ENCODE measurements at regions not wholly inside any gene's neighbourhood (a gene's known extent, or its start where the extent isn't known, plus 50 kb on each side); places are given as distances from the start of the nearest gene placed in this dataset.

GRCh38 chr9:111222757-111223156, 107.3 kb downstream of the OR2K2 start:
- Histone ChIP-seq H3K79me2 (ENCODE audit: low read length) (no peaks in the 10 kb centered on the region), H3K4me1 (ENCODE audit: low read length) (no peaks in the 10 kb centered on the region), H3K27ac (ENCODE audit: low read length) (no peak overlapping the region), H2AFZ (ENCODE audit: low read depth, low read length) (no peak overlapping the region), H3K36me3 (replicated peaks; ENCODE audit: low read depth, low read length) (no peaks in the 10 kb centered on the region), H3K9me3 (ENCODE audit: insufficient read depth, low read length) (no peaks in the 10 kb centered on the region), H3K4me2 (ENCODE audit: low read length) (no peak overlapping the region), H4K20me1 (ENCODE audit: insufficient read depth, low read length) (no peaks in the 10 kb centered on the region), H3K9ac (ENCODE audit: low read length) (no peak overlapping the region), H3K4me3 (ENCODE audit: low read length) (no peak overlapping the region), H3K27me3 (ENCODE audit: low read depth, low read length) (no peaks in the 10 kb centered on the region)
- no peak for TF ChIP-seq EZH2phosphoT487 (IDR thresholded peaks at IDR 0.05; ENCODE audit: low read depth)
- no peak for TF ChIP-seq CTCF (IDR thresholded peaks at IDR 0.05; ENCODE audit: low read depth, low read length)

- Histone ChIP-seq H3K36me3 (replicated peaks; ENCODE audit: low read depth, low read length) (no peaks in the 10 kb centered on the region), H3K27ac (ENCODE audit: low read length) (no peak overlapping the region), H3K4me3 (ENCODE audit: low read length) (no peak overlapping the region), H3K4me2 (ENCODE audit: low read length) (no peak overlapping the region), H3K9ac (ENCODE audit: low read length) (no peak overlapping the region), H4K20me1 (ENCODE audit: insufficient read depth, low read length) (no peaks in the 10 kb centered on the region), H2AFZ (ENCODE audit: low read depth, low read length) (no peak overlapping the region), H3K79me2 (ENCODE audit: low read length) (no peaks in the 10 kb centered on the region), H3K9me3 (ENCODE audit: insufficient read depth, low read length) (no peaks in the 10 kb centered on the region), H3K4me1 (ENCODE audit: low read length) (no peaks in the 10 kb centered on the region), H3K27me3 (ENCODE audit: low read depth, low read length) (no peaks in the 10 kb centered on the region)
- TF ChIP-seq EZH2phosphoT487 (IDR thresholded peaks at IDR 0.05; ENCODE audit: low read depth) (no peak), CTCF (IDR thresholded peaks at IDR 0.05; ENCODE audit: low read depth, low read length) (no peak)
Observed at GRCh38 chr9:111212874-111213273, 117.2 kb downstream of the OR2K2 start.

GRCh38 chr9:111198936-111199335, 131.1 kb downstream of the OR2K2 start:
- Histone ChIP-seq H3K9ac (ENCODE audit: low read length) (no peak overlapping the region), H3K9me3 (ENCODE audit: insufficient read depth, low read length) (no peaks in the 10 kb centered on the region), H3K4me2 (ENCODE audit: low read length) (no peak overlapping the region), H3K4me3 (ENCODE audit: low read length) (no peak overlapping the region), H4K20me1 (ENCODE audit: insufficient read depth, low read length) (no peaks in the 10 kb centered on the region), H3K27me3 (ENCODE audit: low read depth, low read length) (no peaks in the 10 kb centered on the region), H3K36me3 (replicated peaks; ENCODE audit: low read depth, low read length) (no peaks in the 10 kb centered on the region), H2AFZ (ENCODE audit: low read depth, low read length) (no peak overlapping the region), H3K27ac (ENCODE audit: low read length) (no peak overlapping the region), H3K4me1 (ENCODE audit: low read length) (no peaks in the 10 kb centered on the region), H3K79me2 (ENCODE audit: low read length) (no peaks in the 10 kb centered on the region)
- TF ChIP-seq EZH2phosphoT487 (IDR thresholded peaks at IDR 0.05; ENCODE audit: low read depth) = no peak
- no peak for TF ChIP-seq CTCF (IDR thresholded peaks at IDR 0.05; ENCODE audit: low read depth, low read length)

GRCh38 chr9:111197256-111197655, 132.8 kb downstream of the OR2K2 start:
- Histone ChIP-seq H3K4me2 (ENCODE audit: low read length) (no peak overlapping the region), H3K27ac (ENCODE audit: low read length) (no peak overlapping the region), H3K9ac (ENCODE audit: low read length) (no peak overlapping the region), H3K79me2 (ENCODE audit: low read length) (no peaks in the 10 kb centered on the region), H4K20me1 (ENCODE audit: insufficient read depth, low read length) (no peaks in the 10 kb centered on the region), H3K27me3 (ENCODE audit: low read depth, low read length) (no peaks in the 10 kb centered on the region), H2AFZ (ENCODE audit: low read depth, low read length) (no peak overlapping the region), H3K4me3 (ENCODE audit: low read length) (no peak overlapping the region), H3K36me3 (replicated peaks; ENCODE audit: low read depth, low read length) (no peaks in the 10 kb centered on the region), H3K4me1 (ENCODE audit: low read length) (no peaks in the 10 kb centered on the region), H3K9me3 (ENCODE audit: insufficient read depth, low read length) (no peaks in the 10 kb centered on the region)
- TF ChIP-seq CTCF (IDR thresholded peaks at IDR 0.05; ENCODE audit: low read depth, low read length) = no peak
- TF ChIP-seq EZH2phosphoT487 (IDR thresholded peaks at IDR 0.05; ENCODE audit: low read depth) = no peak

All from OCI-LY3 (cell line).